ENCODE measurements at regions not wholly inside any gene's neighbourhood (a gene's known extent, or its start where the extent isn't known, plus 50 kb on each side); places are given as distances from the start of the nearest gene placed in this dataset.

- Histone ChIP-seq H3K4me1 (ENCODE audit: control insufficient read depth, insufficient read depth, low read length) (no peaks in the 10 kb centered on the region), H3K4me3 (no peak overlapping the region), H3K36me3 (ENCODE audit: control insufficient read depth in 2 of 2, insufficient read depth in 2 of 2, low read length in 1 of 2) (no peaks in the 10 kb centered on the region), H4K20me1 (ENCODE audit: control insufficient read depth, insufficient read depth) (no peaks in the 10 kb centered on the region), H3K27ac (ENCODE audit: control insufficient read depth, insufficient read depth) (no peak overlapping the region), H3K79me2 (ENCODE audit: control insufficient read depth, insufficient read depth, low read length) (no peaks in the 10 kb centered on the region), H3K27me3 (replicated peaks in 1 of 2; ENCODE audit: control insufficient read depth in 2 of 2, insufficient read depth in 2 of 2, low read length in 1 of 2) (no peaks in the 10 kb centered on the region; a peak in 1 of 4 replicates), H3K9ac (ENCODE audit: control insufficient read depth, insufficient read depth, low read length) (no peak overlapping the region), H2AFZ (ENCODE audit: control insufficient read depth, low read depth, low read length) (no peak overlapping the region), H3K9me3 (replicated peaks; ENCODE audit: control insufficient read depth, insufficient read depth, low read length) (no peaks in the 10 kb centered on the region), H3K4me2 (ENCODE audit: control insufficient read depth, insufficient read depth) (no peak overlapping the region)
- ChIA-PET SMC1A (ENCODE audit: uncharacterized antibody, unreplicated experiment) (no interaction called here), POLR2A (no interaction called here), CTCF (interaction anchor here (0.5 kb wide), 1 partner anchor 1261 kb away, joined by 3 read pairs; no protein-coding TSS in a partner anchor), RAD21 (ENCODE audit: unreplicated experiment) (no interaction called here)
- no peak for ATAC-seq
- no peak for DNase-seq (ENCODE audit: low read depth, low spot score)
- 28% methylated on average over 3 of the region's 3 CpGs for WGBS (ENCODE audit: insufficient coverage, insufficient replicate concordance, low lambda C conversion rate, missing lambda C conversion rate)
- no peak for TF ChIP-seq SREBF2 (IDR thresholded peaks at IDR 0.05; ENCODE audit: low read length)
- no peak for TF ChIP-seq EP300 (IDR thresholded peaks at IDR 0.05; ENCODE audit: borderline replicate concordance in 1 of 2, control insufficient read depth in 1 of 2, low read depth in 2 of 2, low read length in 2 of 2)
- TF ChIP-seq ZNF217 (IDR thresholded peaks at IDR 0.05) = no peak
- no peak for TF ChIP-seq SPI1 (IDR thresholded peaks at IDR 0.05; ENCODE audit: borderline replicate concordance, insufficient read depth, low read depth, low read length)
- TF ChIP-seq RELA (IDR thresholded peaks at IDR 0.05; ENCODE audit: borderline replicate concordance, partially characterized antibody) = no peak
- no peak for TF ChIP-seq NR2C2 (IDR thresholded peaks at IDR 0.05; ENCODE audit: borderline replicate concordance, control insufficient read depth, insufficient read length, low read depth)
- in situ Hi-C loops (cut with MboI) (no loop called here), intact Hi-C loops (cut with micrococcal nuclease; ENCODE audit: unreplicated experiment) (no loop called here)
- BruUV-seq (replicated peaks) = no TSS peak
- no peak for FAIRE-seq
Observed at GRCh38 chr13:43947897-43948458, 68.3 kb downstream of the LACC1 start.

DNA sequence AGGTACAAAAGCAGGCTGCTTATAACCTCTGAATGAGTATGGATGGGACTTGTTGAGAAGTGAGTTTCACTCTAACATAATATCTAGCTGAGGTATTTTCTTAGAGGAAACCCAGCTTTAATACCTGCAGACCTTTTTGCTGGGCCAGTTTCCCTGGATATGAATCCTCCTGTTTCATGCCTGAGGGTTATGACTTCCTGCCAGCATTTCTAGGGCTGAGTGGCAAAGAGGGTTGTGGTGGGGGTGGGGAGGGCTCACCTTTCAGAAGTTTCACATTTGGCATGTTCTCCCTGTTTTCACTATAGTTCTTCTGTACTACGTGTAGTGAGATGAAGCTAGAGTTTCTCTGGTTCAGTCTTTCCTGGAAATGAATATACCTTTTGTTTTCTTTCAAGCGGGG is 73.7 kb downstream of the LACC1 start:
- Histone ChIP-seq H3K4me3 (no peak overlapping the region), H3K4me2 (ENCODE audit: control insufficient read depth, insufficient read depth) (no peak overlapping the region), H3K36me3 (ENCODE audit: control insufficient read depth in 2 of 2, insufficient read depth in 2 of 2, low read length in 1 of 2) (no peaks in the 10 kb centered on the region), H3K9ac (ENCODE audit: control insufficient read depth, insufficient read depth, low read length) (no peak overlapping the region), H2AFZ (ENCODE audit: control insufficient read depth, low read depth, low read length) (no peak overlapping the region), H4K20me1 (ENCODE audit: control insufficient read depth, insufficient read depth) (no peaks in the 10 kb centered on the region), H3K27ac (ENCODE audit: control insufficient read depth, insufficient read depth) (no peak overlapping the region), H3K9me3 (replicated peaks; ENCODE audit: control insufficient read depth, insufficient read depth, low read length) (no peaks in the 10 kb centered on the region), H3K4me1 (ENCODE audit: control insufficient read depth, insufficient read depth, low read length) (no peaks in the 10 kb centered on the region), H3K27me3 (replicated peaks in 1 of 2; ENCODE audit: control insufficient read depth in 2 of 2, insufficient read depth in 2 of 2, low read length in 1 of 2) (no peaks in the 10 kb centered on the region; a peak in 2 of 4 replicates), H3K79me2 (ENCODE audit: control insufficient read depth, insufficient read depth, low read length) (no peaks in the 10 kb centered on the region)
- in situ Hi-C loops (cut with MboI) = no loop called here
- WGBS (ENCODE audit: insufficient coverage, insufficient replicate concordance, low lambda C conversion rate, missing lambda C conversion rate) = 25% methylated on average over 2 of the region's 2 CpGs
- ATAC-seq (no peak), FAIRE-seq (no peak), DNase-seq (ENCODE audit: low read depth, low spot score) (no peak)
- ChIA-PET POLR2A (no interaction called here), SMC1A (ENCODE audit: uncharacterized antibody, unreplicated experiment) (interaction anchor here (1.1 kb wide), 1 partner anchor 12 kb away, joined by 4 read pairs; no protein-coding TSS in a partner anchor), RAD21 (ENCODE audit: unreplicated experiment) (no interaction called here), CTCF (interaction anchor here (0.9 kb wide), 1 partner anchor 9 kb away, joined by 3 read pairs; no protein-coding TSS in a partner anchor)
- TF ChIP-seq RFX5 (IDR thresholded peaks at IDR 0.05; ENCODE audit: low read depth, low read length) = no peak
- TF ChIP-seq MYC (IDR thresholded peaks at IDR 0.05; ENCODE audit: insufficient read depth, insufficient read length, insufficient replicate concordance, low read length, severe bottlenecking) = no peak
- no peak for TF ChIP-seq SIX5 (IDR thresholded peaks at IDR 0.05; ENCODE audit: low read depth, low read length, severe bottlenecking)
- TF ChIP-seq SKIL (IDR thresholded peaks at IDR 0.05; ENCODE audit: low read depth, poor library complexity, severe bottlenecking) = no peak
- TF ChIP-seq NFYB (IDR thresholded peaks at IDR 0.05; ENCODE audit: insufficient read depth, low read depth, low read length) = no peak
- no TSS peak for BruUV-seq (replicated peaks)
- intact Hi-C loops (cut with micrococcal nuclease; ENCODE audit: unreplicated experiment) = no loop called here

Measured in GM12878 (cell line).